Left ventricle myocardium inferior (tissue), 1 donor: ENCODE measurements at regions not wholly inside any gene's neighbourhood (a gene's known extent, or its start where the extent isn't known, plus 50 kb on each side); places are given as distances from the start of the nearest gene placed in this dataset.

ENCODE experiments used
- DNase-seq: peaks from one replicate; pipeline ENCODE4 v3.0.0-alpha.2; 2020
- H3K27ac ChIP-seq: fragments of 200-600 bp; replicated peaks from 2 replicates; pipeline ENCODE4 v1.8.0; 2021
- H3K27me3 ChIP-seq: fragments of 200-600 bp; 2 replicates; pipeline ENCODE4 v1.8.0; 2021; ENCODE audit warnings: low read depth
- H3K36me3 ChIP-seq: fragments of 200-600 bp; 2 replicates; pipeline ENCODE4 v1.8.0; 2021
- H3K4me1 ChIP-seq: fragments of 200-600 bp; 2 replicates; pipeline ENCODE4 v1.8.0; 2021
- H3K4me3 ChIP-seq: fragments of 200-600 bp; 2 replicates; pipeline ENCODE4 v1.8.0; 2021; ENCODE audit warnings: mild to moderate bottlenecking, moderate library complexity
- H3K9me3 ChIP-seq: fragments of 200-600 bp; replicated peaks from 2 replicates; pipeline ENCODE4 v1.8.0; 2021
- CTCF ChIP-seq: fragments of 200-600 bp; IDR thresholded peaks from 2 replicates; pipeline ENCODE4 v1.8.0; 2021; ENCODE audit warnings: antibody characterized with exemption, mild to moderate bottlenecking, borderline replicate concordance
- intact Hi-C: fragments of 100-400 bp; cut with micrococcal nuclease; formaldehyde crosslinking; loops from one replicate; pipeline ENCODE4 v1.11.0; 2022
- donor health status: DM: no; HTN: yes; CAD: no; lungs with severe emphysema.

GRCh38 chr12:127536833-127537428, 730.0 kb upstream of the TMEM132C start:
- H3K4me1 ChIP-seq: no peaks in the 10 kb centered on the region
- DNase-seq: no peak
- peaks cover 19% of the 10 kb centered on the region for H3K9me3 ChIP-seq
- intact Hi-C loops: no loop called here
- H3K27ac ChIP-seq: no peak overlapping the region
- H3K27me3 ChIP-seq: peaks cover 11% of the 10 kb centered on the region
- H3K36me3 ChIP-seq: no peaks in the 10 kb centered on the region
- no peak for TF ChIP-seq CTCF
- H3K4me3 ChIP-seq: no peak overlapping the region

GRCh38 chr12:127538316-127538715, 728.7 kb upstream of the TMEM132C start:
- Histone ChIP-seq H3K27ac (no peak overlapping the region), H3K36me3 (no peaks in the 10 kb centered on the region), H3K4me1 (no peaks in the 10 kb centered on the region), H3K9me3 (peaks cover 19% of the 10 kb centered on the region), H3K27me3 (peaks cover 6% of the 10 kb centered on the region), H3K4me3 (no peak overlapping the region)
- intact Hi-C loops: no loop called here
- TF ChIP-seq CTCF: no peak
- DNase-seq: no peak

- TF ChIP-seq CTCF: no peak
- peaks cover 17% of the 10 kb centered on the region for H3K9me3 ChIP-seq
- no peak for DNase-seq
- intact Hi-C loops: no loop called here
- H3K36me3 ChIP-seq: no peaks in the 10 kb centered on the region
- no peak overlapping the region for H3K4me3 ChIP-seq
- H3K27me3 ChIP-seq: peaks cover 6% of the 10 kb centered on the region
- H3K27ac ChIP-seq: no peak overlapping the region
- no peaks in the 10 kb centered on the region for H3K4me1 ChIP-seq
Observed at GRCh38 chr12:127539226-127539858, 727.6 kb upstream of the TMEM132C start.

- H3K27me3 ChIP-seq: no peaks in the 10 kb centered on the region
- H3K4me3 ChIP-seq: no peak overlapping the region
- no peaks in the 10 kb centered on the region for H3K36me3 ChIP-seq
- H3K9me3 ChIP-seq: no peaks in the 10 kb centered on the region
- DNase-seq: no peak
- no peaks in the 10 kb centered on the region for H3K4me1 ChIP-seq
- intact Hi-C loops: no loop called here
- H3K27ac ChIP-seq: no peak overlapping the region
- no peak for TF ChIP-seq CTCF
Observed at GRCh38 chr12:127542391-127542790, 724.6 kb upstream of the TMEM132C start.

GRCh38 chr12:127542931-127543330, 724.0 kb upstream of the TMEM132C start:
- intact Hi-C loops: no loop called here
- H3K9me3 ChIP-seq: no peaks in the 10 kb centered on the region
- H3K4me3 ChIP-seq: no peak overlapping the region
- no peaks in the 10 kb centered on the region for H3K36me3 ChIP-seq
- no peak for DNase-seq
- no peaks in the 10 kb centered on the region for H3K27me3 ChIP-seq
- no peak overlapping the region for H3K27ac ChIP-seq
- TF ChIP-seq CTCF: no peak
- no peaks in the 10 kb centered on the region for H3K4me1 ChIP-seq
